Brain microvascular endothelial cell (primary cell): ENCODE measurements at regions not wholly inside any gene's neighbourhood (a gene's known extent, or its start where the extent isn't known, plus 50 kb on each side); places are given as distances from the start of the nearest gene placed in this dataset.

ENCODE experiments used
- DNase-seq: peaks from one replicate; pipeline ENCODE4 v3.0.0-alpha.2; 2020
- H3K27ac ChIP-seq: fragments of 250-450 bp; sonication (Bioruptor Pico); 2 replicates; pipeline ENCODE4 v1.5.1; 2020; ENCODE audit warnings: mild to moderate bottlenecking, moderate library complexity
- H3K27me3 ChIP-seq: fragments of 250-450 bp; sonication (Bioruptor Pico); replicated peaks from 2 replicates; pipeline ENCODE4 v1.5.1; 2020; ENCODE audit warnings: mild to moderate bottlenecking
- H3K36me3 ChIP-seq: fragments of 250-450 bp; sonication (Bioruptor Pico); replicated peaks from 2 replicates; pipeline ENCODE4 v1.5.1; 2020; ENCODE audit warnings: mild to moderate bottlenecking
- H3K4me3 ChIP-seq: 2 replicates; pipeline ENCODE4 v1.5.1; 2011; ENCODE audit warnings: low read depth, mild to moderate bottlenecking, control low read depth, low read length, moderate library complexity
- in situ Hi-C: cut with HindIII; loops from 2 replicates; pipeline ENCODE4 v1.10.0; 2017; ENCODE audit warnings: low sequenced_read_pairs, low pct_ligation_motif_present
- TF ChIP-seq, protein P1 (sequence below): IDR thresholded peaks from 2 replicates; pipeline ENCODE4 v1.5.1; 2011; ENCODE audit warnings: low read depth, mild to moderate bottlenecking, moderate library complexity, low read length, control low read depth, inconsistent platforms; ENCODE audit errors: missing control alignments

DNA sequence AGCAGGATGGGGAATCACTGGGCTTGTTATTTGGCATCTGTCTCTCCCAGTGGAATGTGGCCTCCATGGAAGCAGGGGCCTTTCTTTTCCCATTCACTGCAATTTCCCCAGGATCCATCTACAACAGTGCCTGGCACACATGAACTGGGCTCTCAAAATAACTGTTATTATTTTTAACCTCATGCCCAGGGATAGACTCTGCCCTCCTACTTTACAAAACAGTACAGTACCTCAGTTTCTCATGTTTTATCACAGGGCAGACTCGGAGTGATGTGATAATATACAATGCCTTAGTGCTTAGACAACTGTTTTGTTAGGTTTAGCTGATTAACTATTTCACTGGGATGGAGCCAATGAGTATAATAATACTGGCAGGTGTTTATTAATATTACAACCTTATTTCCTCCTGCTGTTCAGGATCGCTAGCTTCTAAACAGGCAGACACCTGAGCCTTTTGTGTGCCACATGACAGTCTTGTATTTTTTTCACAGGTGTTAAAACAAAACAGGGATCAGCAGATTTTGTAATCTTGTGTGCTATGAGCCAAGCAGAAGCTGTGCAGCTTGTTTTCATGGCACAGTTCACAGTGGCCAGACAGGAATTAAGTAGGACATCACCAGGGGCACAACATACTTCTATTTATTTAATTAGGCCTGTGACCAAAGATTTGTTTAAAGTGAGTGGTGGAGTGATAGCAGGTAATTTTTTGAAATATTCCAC, 157.7 kb upstream of the EYA4 start:
- in situ Hi-C loops: no loop called here
- TF ChIP-seq, protein P1, sequence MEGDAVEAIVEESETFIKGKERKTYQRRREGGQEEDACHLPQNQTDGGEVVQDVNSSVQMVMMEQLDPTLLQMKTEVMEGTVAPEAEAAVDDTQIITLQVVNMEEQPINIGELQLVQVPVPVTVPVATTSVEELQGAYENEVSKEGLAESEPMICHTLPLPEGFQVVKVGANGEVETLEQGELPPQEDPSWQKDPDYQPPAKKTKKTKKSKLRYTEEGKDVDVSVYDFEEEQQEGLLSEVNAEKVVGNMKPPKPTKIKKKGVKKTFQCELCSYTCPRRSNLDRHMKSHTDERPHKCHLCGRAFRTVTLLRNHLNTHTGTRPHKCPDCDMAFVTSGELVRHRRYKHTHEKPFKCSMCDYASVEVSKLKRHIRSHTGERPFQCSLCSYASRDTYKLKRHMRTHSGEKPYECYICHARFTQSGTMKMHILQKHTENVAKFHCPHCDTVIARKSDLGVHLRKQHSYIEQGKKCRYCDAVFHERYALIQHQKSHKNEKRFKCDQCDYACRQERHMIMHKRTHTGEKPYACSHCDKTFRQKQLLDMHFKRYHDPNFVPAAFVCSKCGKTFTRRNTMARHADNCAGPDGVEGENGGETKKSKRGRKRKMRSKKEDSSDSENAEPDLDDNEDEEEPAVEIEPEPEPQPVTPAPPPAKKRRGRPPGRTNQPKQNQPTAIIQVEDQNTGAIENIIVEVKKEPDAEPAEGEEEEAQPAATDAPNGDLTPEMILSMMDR: no peak
- Histone ChIP-seq H3K27ac (no peak overlapping the region), H3K36me3 (no peaks in the 10 kb centered on the region), H3K4me3 (no peak overlapping the region), H3K27me3 (no peaks in the 10 kb centered on the region)
- no peak for DNase-seq

DNA sequence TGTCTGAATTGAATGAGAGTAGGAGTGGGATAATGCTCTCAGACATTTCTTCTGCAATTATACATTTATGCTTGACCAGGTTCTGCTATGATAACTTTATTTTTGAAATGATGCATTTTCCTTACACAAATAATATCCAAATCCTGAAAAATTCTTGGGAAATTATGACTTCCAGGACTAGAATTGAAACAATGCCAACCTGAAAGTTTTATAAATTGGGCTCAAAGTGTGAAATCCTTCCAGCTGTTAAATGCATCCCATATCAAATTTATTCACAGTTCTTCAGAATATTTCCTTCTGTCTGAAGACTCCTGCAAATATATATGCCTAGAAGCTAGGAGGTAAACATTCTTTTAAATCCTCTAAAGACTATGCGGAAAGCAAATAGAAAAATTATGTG, 155.7 kb upstream of the EYA4 start:
- no peak for DNase-seq
- Histone ChIP-seq H3K27me3 (no peaks in the 10 kb centered on the region), H3K4me3 (no peak overlapping the region), H3K27ac (no peak overlapping the region), H3K36me3 (no peaks in the 10 kb centered on the region)
- in situ Hi-C loops: no loop called here
- TF ChIP-seq, protein P1: no peak

DNA sequence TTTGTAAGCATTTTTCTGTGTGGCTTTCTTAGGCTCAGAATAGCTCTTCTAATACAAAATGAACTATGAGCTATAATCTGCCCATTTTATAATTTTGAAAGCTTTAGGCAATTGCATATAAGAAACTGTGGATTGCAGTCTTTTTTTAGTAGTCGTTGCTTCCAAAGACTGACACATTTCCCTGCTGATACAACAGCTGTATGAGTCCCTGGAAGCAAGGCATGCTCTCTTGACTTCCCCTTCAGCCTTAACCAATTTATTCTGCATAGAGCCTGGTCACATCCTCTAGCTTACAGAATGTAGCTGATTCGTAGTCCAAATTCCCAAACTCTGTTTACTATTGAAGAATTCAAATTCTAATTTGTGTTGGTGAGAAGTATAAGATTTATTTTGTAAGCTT, 155.3 kb upstream of the EYA4 start:
- Histone ChIP-seq H3K27me3 (no peaks in the 10 kb centered on the region), H3K4me3 (no peak overlapping the region), H3K36me3 (no peaks in the 10 kb centered on the region), H3K27ac (no peak overlapping the region)
- TF ChIP-seq, protein P1: no peak
- no peak for DNase-seq
- in situ Hi-C loops: no loop called here

DNA sequence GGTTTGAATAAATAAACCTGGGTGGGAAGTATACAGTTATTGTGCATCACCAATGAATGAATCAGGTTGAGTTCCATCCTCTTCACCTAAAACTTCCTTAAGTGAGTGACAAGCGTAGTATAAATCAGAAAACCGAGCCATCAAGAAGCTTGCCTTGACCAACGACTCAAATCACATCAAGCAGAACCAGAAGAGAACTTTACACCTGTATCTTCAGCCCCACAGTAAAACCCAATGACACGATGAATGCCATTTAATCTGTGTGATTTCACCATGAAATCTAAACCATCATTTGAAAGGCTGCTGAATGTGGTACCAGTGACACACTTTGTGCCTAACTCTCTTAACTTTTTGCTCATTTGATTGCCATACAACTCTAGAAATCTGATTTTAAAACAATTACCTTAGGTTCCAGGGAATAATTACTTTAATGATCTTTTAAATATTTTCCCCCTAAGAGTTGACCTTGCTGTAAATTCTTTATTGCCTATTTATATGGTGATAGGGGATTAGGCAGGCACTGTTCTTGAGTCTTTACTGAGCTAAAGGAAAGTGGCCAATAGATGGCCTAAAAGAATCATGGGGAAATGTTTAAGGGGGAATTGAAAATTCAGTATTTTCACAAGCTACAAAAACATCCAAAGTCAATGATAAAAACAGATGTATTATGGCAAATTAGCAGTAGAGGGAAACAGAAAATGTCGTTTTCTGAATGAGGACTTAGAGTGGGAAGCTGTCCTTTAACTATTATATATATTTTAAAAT, 152.0 kb upstream of the EYA4 start:
- Histone ChIP-seq H3K36me3 (no peaks in the 10 kb centered on the region), H3K27me3 (no peaks in the 10 kb centered on the region), H3K4me3 (no peak overlapping the region), H3K27ac (no peak overlapping the region)
- DNase-seq: no peak
- TF ChIP-seq, protein P1: no peak
- in situ Hi-C loops: no loop called here

DNA sequence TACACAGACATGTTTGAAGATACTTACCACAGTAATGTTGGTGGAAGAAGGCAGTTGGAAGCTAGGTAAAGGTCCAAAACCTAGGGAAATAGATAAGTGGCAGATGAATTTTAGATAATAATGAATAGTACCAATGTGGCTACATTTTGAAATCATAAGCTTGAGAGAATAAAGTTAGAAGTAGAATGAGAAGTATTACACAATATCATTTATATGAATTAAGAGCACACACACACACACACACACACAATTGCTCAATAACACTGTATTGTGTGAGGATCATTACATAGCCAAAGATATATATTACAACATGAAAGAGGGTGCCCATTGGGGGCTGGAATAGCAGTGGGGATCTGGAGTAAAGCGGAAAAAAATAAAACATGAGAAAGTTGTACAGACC, 149.0 kb upstream of the EYA4 start:
- Histone ChIP-seq H3K27ac (no peak overlapping the region), H3K4me3 (no peak overlapping the region), H3K27me3 (no peaks in the 10 kb centered on the region), H3K36me3 (no peaks in the 10 kb centered on the region)
- TF ChIP-seq, protein P1: no peak
- in situ Hi-C loops: no loop called here
- no peak for DNase-seq
